Stimulated activated effector memory CD8-positive, alpha-beta T cell treated with anti-CD3 and anti-CD28 coated beads, Interleukin-12 subunit alpha, Interleukin-12 subunit beta, amount 100 ng/mL, for 72 hours (primary cell): ENCODE measurements at regions not wholly inside any gene's neighbourhood (a gene's known extent, or its start where the extent isn't known, plus 50 kb on each side); places are given as distances from the start of the nearest gene placed in this dataset.
"Not testable (repeated sequence)": the region's sequence is repeated elsewhere in the genome, so short reads cannot be mapped to it uniquely, and the experiment has no call there.

Source experiments
- ATAC-seq: fragments of 150-1000 bp; cut with Tn5 transposase; 2 replicates; pipeline ENCODE4 v1.10.0; 2021
- DNase-seq, 2 donors: peaks; one replicate each; pipeline ENCODE4 v3.0.0; 2021 to 2022; ENCODE audit warnings: low spot score in 2 of 2
- H3K27ac Mint-ChIP-seq: one replicate; pipeline ENCODE4 v1.8.0; 2022; ENCODE audit warnings: mild to moderate bottlenecking, mixed read lengths
- H3K36me3 Mint-ChIP-seq: one replicate; pipeline ENCODE4 v1.8.0; 2022; ENCODE audit warnings: mild to moderate bottlenecking, mixed read lengths
- H3K4me1 Mint-ChIP-seq: one replicate; pipeline ENCODE4 v1.8.0; 2022; ENCODE audit warnings: mixed read lengths
- H3K4me3 Mint-ChIP-seq: one replicate; pipeline ENCODE4 v1.8.0; 2022; ENCODE audit warnings: mild to moderate bottlenecking, mixed read lengths
- H3K9me3 Mint-ChIP-seq: one replicate; pipeline ENCODE4 v1.8.0; 2022; ENCODE audit warnings: mixed read lengths

- not testable (repeated sequence) for H3K9me3 Mint-ChIP-seq, ATAC-seq, H3K36me3 Mint-ChIP-seq, H3K27ac Mint-ChIP-seq, H3K4me3 Mint-ChIP-seq, DNase-seq, H3K4me1 Mint-ChIP-seq
Observed at GRCh38 chr5:112523674-112524263, 104.7 kb upstream of the EPB41L4A start.

GRCh38 chr5:112525217-112525616 lies 106.1 kb upstream of the EPB41L4A start:
- DNase-seq (no peak), ATAC-seq (no peak)
- H3K4me1 Mint-ChIP-seq, result peaks cover 6% of the 10 kb centered on the region
- H3K4me3 Mint-ChIP-seq, result no peak overlapping the region
- no peaks in the 10 kb centered on the region for H3K9me3 Mint-ChIP-seq
- H3K27ac Mint-ChIP-seq, result no peak overlapping the region
- no peaks in the 10 kb centered on the region for H3K36me3 Mint-ChIP-seq

- Mint-ChIP-seq H3K9me3 (no peaks in the 10 kb centered on the region), H3K4me3 (no peak overlapping the region), H3K36me3 (no peaks in the 10 kb centered on the region), H3K4me1 (no peaks in the 10 kb centered on the region), H3K27ac (no peak overlapping the region)
- no peak for ATAC-seq
- DNase-seq, result no peak
Observed at GRCh38 chr5:112528928-112529327, 109.9 kb upstream of the EPB41L4A start.

GRCh38 chr5:112529525-112529924 lies 110.4 kb upstream of the EPB41L4A start:
- Mint-ChIP-seq H3K27ac (no peak overlapping the region), H3K9me3 (no peaks in the 10 kb centered on the region), H3K4me3 (no peak overlapping the region), H3K4me1 (no peaks in the 10 kb centered on the region), H3K36me3 (no peaks in the 10 kb centered on the region)
- no peak for DNase-seq
- ATAC-seq, result no peak

GRCh38 chr5:112532654-112533360 lies 113.7 kb upstream of the EPB41L4A start:
- H3K9me3 Mint-ChIP-seq, result no peaks in the 10 kb centered on the region
- ATAC-seq (peak; percentile 39), DNase-seq (no peak)
- H3K36me3 Mint-ChIP-seq, result no peaks in the 10 kb centered on the region
- no peak overlapping the region for H3K27ac Mint-ChIP-seq
- H3K4me1 Mint-ChIP-seq, result no peaks in the 10 kb centered on the region
- no peak overlapping the region for H3K4me3 Mint-ChIP-seq

GRCh38 chr5:112533362-112533761 lies 114.3 kb upstream of the EPB41L4A start:
- no peaks in the 10 kb centered on the region for H3K36me3 Mint-ChIP-seq
- H3K4me1 Mint-ChIP-seq, result no peaks in the 10 kb centered on the region
- H3K4me3 Mint-ChIP-seq, result no peak overlapping the region
- H3K9me3 Mint-ChIP-seq, result no peaks in the 10 kb centered on the region
- ATAC-seq, result peak; percentile 51
- H3K27ac Mint-ChIP-seq, result no peak overlapping the region
- DNase-seq, result no peak

GRCh38 chr5:112534067-112534583 lies 115.0 kb upstream of the EPB41L4A start:
- no peak overlapping the region for H3K4me3 Mint-ChIP-seq
- ATAC-seq (peak; percentile 21), DNase-seq (no peak)
- no peaks in the 10 kb centered on the region for H3K9me3 Mint-ChIP-seq
- H3K36me3 Mint-ChIP-seq, result no peaks in the 10 kb centered on the region
- H3K4me1 Mint-ChIP-seq, result no peaks in the 10 kb centered on the region
- H3K27ac Mint-ChIP-seq, result no peak overlapping the region

GRCh38 chr5:112534611-112535255 lies 115.7 kb upstream of the EPB41L4A start:
- Mint-ChIP-seq H3K4me3 (no peak overlapping the region), H3K9me3 (no peaks in the 10 kb centered on the region), H3K27ac (no peak overlapping the region), H3K4me1 (no peaks in the 10 kb centered on the region), H3K36me3 (no peaks in the 10 kb centered on the region)
- ATAC-seq (no peak), DNase-seq (no peak)

GRCh38 chr5:112535356-112535755 lies 116.3 kb upstream of the EPB41L4A start:
- Mint-ChIP-seq H3K4me3 (no peak overlapping the region), H3K27ac (no peak overlapping the region), H3K36me3 (no peaks in the 10 kb centered on the region), H3K4me1 (no peaks in the 10 kb centered on the region), H3K9me3 (no peaks in the 10 kb centered on the region)
- no peak for DNase-seq
- ATAC-seq, result no peak

- H3K4me1 Mint-ChIP-seq, DNase-seq, H3K27ac Mint-ChIP-seq, H3K9me3 Mint-ChIP-seq, ATAC-seq, H3K4me3 Mint-ChIP-seq, H3K36me3 Mint-ChIP-seq: not testable (repeated sequence)
Observed at GRCh38 chr5:112544558-112544957, 125.5 kb upstream of the EPB41L4A start.

GRCh38 chr5:112546946-112547592 lies 128.0 kb upstream of the EPB41L4A start:
- Mint-ChIP-seq H3K36me3 (no peaks in the 10 kb centered on the region), H3K4me3 (no peak overlapping the region), H3K27ac (no peak overlapping the region), H3K4me1 (no peaks in the 10 kb centered on the region), H3K9me3 (no peaks in the 10 kb centered on the region)
- DNase-seq, result no peak
- ATAC-seq, result no peak

GRCh38 chr5:112548246-112548881 lies 129.3 kb upstream of the EPB41L4A start:
- Mint-ChIP-seq H3K4me1 (no peaks in the 10 kb centered on the region), H3K27ac (no peak overlapping the region), H3K36me3 (no peaks in the 10 kb centered on the region), H3K4me3 (no peak overlapping the region), H3K9me3 (no peaks in the 10 kb centered on the region)
- no peak for DNase-seq
- peak; percentile 64 for ATAC-seq

- ATAC-seq (peak; percentile 25), DNase-seq (no peak)
- Mint-ChIP-seq H3K27ac (no peak overlapping the region), H3K4me1 (no peaks in the 10 kb centered on the region), H3K9me3 (no peaks in the 10 kb centered on the region), H3K36me3 (no peaks in the 10 kb centered on the region), H3K4me3 (no peak overlapping the region)
Observed at GRCh38 chr5:112549127-112549526, 130.1 kb upstream of the EPB41L4A start.

- H3K36me3 Mint-ChIP-seq, result no peaks in the 10 kb centered on the region
- ATAC-seq (no peak), DNase-seq (no peak)
- H3K4me3 Mint-ChIP-seq, result no peak overlapping the region
- H3K27ac Mint-ChIP-seq, result no peak overlapping the region
- H3K4me1 Mint-ChIP-seq, result no peaks in the 10 kb centered on the region
- H3K9me3 Mint-ChIP-seq, result no peaks in the 10 kb centered on the region
Observed at GRCh38 chr5:112549605-112550166, 130.6 kb upstream of the EPB41L4A start.
